GM23338 (cell line): ENCODE measurements at regions not wholly inside any gene's neighbourhood (a gene's known extent, or its start where the extent isn't known, plus 50 kb on each side); places are given as distances from the start of the nearest gene placed in this dataset.

ENCODE experiments used
- CREB1 ChIP-seq: fragments of 250-450 bp; sonication (Bioruptor Pico); IDR thresholded peaks from 2 replicates; pipeline ENCODE4 v1.5.0; 2020; ENCODE audit warnings: low read depth, mild to moderate bottlenecking, moderate library complexity
- EZH2 ChIP-seq: fragments of 200-600 bp; sonication (generic); IDR thresholded peaks from one replicate; pipeline ENCODE4 v1.8.0; 2017; ENCODE audit warnings: antibody characterized with exemption, mild to moderate bottlenecking, low read depth; ENCODE audit not compliant: unreplicated experiment
- EZH2phosphoT487 ChIP-seq: fragments of 200-600 bp; sonication (generic); IDR thresholded peaks from one replicate; pipeline ENCODE4 v1.8.1; 2018; ENCODE audit warnings: antibody characterized with exemption; ENCODE audit not compliant: unreplicated experiment
- JUNB ChIP-seq: IDR thresholded peaks from one replicate; pipeline ENCODE4 v1.6.1; 2016; ENCODE audit warnings: antibody characterized with exemption; ENCODE audit not compliant: unreplicated experiment
- NANOG ChIP-seq: IDR thresholded peaks from 2 replicates; pipeline ENCODE4 v1.6.1; 2016; ENCODE audit warnings: antibody characterized with exemption, borderline replicate concordance
- POLR2AphosphoS5 ChIP-seq: IDR thresholded peaks from 2 replicates; pipeline ENCODE4 v1.6.1; 2016; ENCODE audit warnings: antibody characterized with exemption, low read depth
- STAT1 ChIP-seq: IDR thresholded peaks from one replicate; pipeline ENCODE4 v1.6.1; 2016; ENCODE audit warnings: antibody characterized with exemption; ENCODE audit not compliant: unreplicated experiment
- ZNF114 ChIP-seq: fragments of 250-450 bp; sonication (Bioruptor Pico); IDR thresholded peaks from 2 replicates; pipeline ENCODE4 v1.5.0; 2020; ENCODE audit warnings: mild to moderate bottlenecking, moderate library complexity
- ZNF331 ChIP-seq: fragments of 250-450 bp; sonication (Bioruptor Pico); IDR thresholded peaks from 2 replicates; pipeline ENCODE4 v1.5.0; 2020; ENCODE audit warnings: low read depth, mild to moderate bottlenecking, moderate library complexity
- TF ChIP-seq, protein P1 (sequence below), 2 experiments: fragments of 200-600 bp in 1 of 2; sonication (generic) in 1 of 2; conservative IDR thresholded peaks; 2 replicates each; pipeline versions ENCODE4 v1.5.1 to v1.6.1; 2016 to 2017; ENCODE audit warnings: antibody characterized with exemption in 2 of 2, low read depth in 2 of 2, mild to moderate bottlenecking in 2 of 2, moderate library complexity in 1 of 2
- TF ChIP-seq, protein P2 (sequence below): IDR thresholded peaks from one replicate; pipeline ENCODE4 v1.6.1; 2018; ENCODE audit warnings: antibody characterized with exemption; ENCODE audit not compliant: unreplicated experiment
- TF ChIP-seq, protein P3 (sequence below): IDR thresholded peaks from 2 replicates; pipeline ENCODE4 v1.6.1; 2016; ENCODE audit warnings: antibody characterized with exemption
- TF ChIP-seq, protein P4 (sequence below): fragments of 250-450 bp; sonication (Bioruptor Pico); IDR thresholded peaks from 2 replicates; pipeline ENCODE4 v1.5.0; 2020; ENCODE audit warnings: mild to moderate bottlenecking, moderate library complexity

DNA sequence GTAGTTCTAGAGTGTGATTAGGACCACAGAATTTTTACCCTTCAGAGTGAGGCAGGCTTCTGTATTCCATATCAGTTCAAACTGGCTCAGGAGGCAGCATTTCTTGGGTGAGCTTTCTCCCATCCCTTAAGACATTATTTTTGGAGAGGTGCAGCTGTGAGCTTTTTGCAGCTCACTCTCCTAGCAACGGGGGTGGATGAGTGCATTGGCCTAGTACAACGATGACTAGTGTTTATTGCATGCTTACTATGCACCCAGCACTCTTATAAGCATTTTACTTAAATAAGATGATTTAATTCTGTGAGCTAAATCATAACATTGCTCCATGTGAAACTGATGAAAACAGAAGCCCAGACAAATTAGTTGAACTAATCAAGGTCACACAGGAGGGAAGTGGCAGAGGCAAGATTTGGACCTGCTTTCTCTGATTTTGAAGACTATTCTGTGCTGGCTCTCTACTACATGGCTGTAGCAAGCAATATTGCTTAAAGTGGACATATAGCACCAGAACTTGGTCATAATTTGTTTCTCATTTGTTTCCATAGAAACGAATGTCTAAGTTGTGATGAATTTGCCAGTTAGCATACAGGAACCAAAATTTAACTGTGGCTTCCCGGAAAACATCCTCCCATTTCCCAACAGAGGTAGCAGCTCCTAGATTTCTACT is 372.1 kb upstream of the RIOK2 start:
- TF ChIP-seq, protein P1, sequence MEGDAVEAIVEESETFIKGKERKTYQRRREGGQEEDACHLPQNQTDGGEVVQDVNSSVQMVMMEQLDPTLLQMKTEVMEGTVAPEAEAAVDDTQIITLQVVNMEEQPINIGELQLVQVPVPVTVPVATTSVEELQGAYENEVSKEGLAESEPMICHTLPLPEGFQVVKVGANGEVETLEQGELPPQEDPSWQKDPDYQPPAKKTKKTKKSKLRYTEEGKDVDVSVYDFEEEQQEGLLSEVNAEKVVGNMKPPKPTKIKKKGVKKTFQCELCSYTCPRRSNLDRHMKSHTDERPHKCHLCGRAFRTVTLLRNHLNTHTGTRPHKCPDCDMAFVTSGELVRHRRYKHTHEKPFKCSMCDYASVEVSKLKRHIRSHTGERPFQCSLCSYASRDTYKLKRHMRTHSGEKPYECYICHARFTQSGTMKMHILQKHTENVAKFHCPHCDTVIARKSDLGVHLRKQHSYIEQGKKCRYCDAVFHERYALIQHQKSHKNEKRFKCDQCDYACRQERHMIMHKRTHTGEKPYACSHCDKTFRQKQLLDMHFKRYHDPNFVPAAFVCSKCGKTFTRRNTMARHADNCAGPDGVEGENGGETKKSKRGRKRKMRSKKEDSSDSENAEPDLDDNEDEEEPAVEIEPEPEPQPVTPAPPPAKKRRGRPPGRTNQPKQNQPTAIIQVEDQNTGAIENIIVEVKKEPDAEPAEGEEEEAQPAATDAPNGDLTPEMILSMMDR (conservative IDR thresholded peaks at IDR 0.05; ENCODE audit: low read depth in 2 of 2): no peak
- TF ChIP-seq POLR2AphosphoS5 (no peak), EZH2 (no peak), EZH2phosphoT487 (no peak), CREB1 (CRISPR knock-in tag) (no peak), ZNF331 (CRISPR knock-in tag) (no peak), NANOG (no peak), JUNB (no peak), STAT1 (no peak), ZNF114 (CRISPR knock-in tag) (no peak)
- TF ChIP-seq, protein P2, sequence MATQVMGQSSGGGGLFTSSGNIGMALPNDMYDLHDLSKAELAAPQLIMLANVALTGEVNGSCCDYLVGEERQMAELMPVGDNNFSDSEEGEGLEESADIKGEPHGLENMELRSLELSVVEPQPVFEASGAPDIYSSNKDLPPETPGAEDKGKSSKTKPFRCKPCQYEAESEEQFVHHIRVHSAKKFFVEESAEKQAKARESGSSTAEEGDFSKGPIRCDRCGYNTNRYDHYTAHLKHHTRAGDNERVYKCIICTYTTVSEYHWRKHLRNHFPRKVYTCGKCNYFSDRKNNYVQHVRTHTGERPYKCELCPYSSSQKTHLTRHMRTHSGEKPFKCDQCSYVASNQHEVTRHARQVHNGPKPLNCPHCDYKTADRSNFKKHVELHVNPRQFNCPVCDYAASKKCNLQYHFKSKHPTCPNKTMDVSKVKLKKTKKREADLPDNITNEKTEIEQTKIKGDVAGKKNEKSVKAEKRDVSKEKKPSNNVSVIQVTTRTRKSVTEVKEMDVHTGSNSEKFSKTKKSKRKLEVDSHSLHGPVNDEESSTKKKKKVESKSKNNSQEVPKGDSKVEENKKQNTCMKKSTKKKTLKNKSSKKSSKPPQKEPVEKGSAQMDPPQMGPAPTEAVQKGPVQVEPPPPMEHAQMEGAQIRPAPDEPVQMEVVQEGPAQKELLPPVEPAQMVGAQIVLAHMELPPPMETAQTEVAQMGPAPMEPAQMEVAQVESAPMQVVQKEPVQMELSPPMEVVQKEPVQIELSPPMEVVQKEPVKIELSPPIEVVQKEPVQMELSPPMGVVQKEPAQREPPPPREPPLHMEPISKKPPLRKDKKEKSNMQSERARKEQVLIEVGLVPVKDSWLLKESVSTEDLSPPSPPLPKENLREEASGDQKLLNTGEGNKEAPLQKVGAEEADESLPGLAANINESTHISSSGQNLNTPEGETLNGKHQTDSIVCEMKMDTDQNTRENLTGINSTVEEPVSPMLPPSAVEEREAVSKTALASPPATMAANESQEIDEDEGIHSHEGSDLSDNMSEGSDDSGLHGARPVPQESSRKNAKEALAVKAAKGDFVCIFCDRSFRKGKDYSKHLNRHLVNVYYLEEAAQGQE: no peak
- TF ChIP-seq, protein P3, sequence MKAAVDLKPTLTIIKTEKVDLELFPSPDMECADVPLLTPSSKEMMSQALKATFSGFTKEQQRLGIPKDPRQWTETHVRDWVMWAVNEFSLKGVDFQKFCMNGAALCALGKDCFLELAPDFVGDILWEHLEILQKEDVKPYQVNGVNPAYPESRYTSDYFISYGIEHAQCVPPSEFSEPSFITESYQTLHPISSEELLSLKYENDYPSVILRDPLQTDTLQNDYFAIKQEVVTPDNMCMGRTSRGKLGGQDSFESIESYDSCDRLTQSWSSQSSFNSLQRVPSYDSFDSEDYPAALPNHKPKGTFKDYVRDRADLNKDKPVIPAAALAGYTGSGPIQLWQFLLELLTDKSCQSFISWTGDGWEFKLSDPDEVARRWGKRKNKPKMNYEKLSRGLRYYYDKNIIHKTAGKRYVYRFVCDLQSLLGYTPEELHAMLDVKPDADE: no peak
- TF ChIP-seq, protein P4, sequence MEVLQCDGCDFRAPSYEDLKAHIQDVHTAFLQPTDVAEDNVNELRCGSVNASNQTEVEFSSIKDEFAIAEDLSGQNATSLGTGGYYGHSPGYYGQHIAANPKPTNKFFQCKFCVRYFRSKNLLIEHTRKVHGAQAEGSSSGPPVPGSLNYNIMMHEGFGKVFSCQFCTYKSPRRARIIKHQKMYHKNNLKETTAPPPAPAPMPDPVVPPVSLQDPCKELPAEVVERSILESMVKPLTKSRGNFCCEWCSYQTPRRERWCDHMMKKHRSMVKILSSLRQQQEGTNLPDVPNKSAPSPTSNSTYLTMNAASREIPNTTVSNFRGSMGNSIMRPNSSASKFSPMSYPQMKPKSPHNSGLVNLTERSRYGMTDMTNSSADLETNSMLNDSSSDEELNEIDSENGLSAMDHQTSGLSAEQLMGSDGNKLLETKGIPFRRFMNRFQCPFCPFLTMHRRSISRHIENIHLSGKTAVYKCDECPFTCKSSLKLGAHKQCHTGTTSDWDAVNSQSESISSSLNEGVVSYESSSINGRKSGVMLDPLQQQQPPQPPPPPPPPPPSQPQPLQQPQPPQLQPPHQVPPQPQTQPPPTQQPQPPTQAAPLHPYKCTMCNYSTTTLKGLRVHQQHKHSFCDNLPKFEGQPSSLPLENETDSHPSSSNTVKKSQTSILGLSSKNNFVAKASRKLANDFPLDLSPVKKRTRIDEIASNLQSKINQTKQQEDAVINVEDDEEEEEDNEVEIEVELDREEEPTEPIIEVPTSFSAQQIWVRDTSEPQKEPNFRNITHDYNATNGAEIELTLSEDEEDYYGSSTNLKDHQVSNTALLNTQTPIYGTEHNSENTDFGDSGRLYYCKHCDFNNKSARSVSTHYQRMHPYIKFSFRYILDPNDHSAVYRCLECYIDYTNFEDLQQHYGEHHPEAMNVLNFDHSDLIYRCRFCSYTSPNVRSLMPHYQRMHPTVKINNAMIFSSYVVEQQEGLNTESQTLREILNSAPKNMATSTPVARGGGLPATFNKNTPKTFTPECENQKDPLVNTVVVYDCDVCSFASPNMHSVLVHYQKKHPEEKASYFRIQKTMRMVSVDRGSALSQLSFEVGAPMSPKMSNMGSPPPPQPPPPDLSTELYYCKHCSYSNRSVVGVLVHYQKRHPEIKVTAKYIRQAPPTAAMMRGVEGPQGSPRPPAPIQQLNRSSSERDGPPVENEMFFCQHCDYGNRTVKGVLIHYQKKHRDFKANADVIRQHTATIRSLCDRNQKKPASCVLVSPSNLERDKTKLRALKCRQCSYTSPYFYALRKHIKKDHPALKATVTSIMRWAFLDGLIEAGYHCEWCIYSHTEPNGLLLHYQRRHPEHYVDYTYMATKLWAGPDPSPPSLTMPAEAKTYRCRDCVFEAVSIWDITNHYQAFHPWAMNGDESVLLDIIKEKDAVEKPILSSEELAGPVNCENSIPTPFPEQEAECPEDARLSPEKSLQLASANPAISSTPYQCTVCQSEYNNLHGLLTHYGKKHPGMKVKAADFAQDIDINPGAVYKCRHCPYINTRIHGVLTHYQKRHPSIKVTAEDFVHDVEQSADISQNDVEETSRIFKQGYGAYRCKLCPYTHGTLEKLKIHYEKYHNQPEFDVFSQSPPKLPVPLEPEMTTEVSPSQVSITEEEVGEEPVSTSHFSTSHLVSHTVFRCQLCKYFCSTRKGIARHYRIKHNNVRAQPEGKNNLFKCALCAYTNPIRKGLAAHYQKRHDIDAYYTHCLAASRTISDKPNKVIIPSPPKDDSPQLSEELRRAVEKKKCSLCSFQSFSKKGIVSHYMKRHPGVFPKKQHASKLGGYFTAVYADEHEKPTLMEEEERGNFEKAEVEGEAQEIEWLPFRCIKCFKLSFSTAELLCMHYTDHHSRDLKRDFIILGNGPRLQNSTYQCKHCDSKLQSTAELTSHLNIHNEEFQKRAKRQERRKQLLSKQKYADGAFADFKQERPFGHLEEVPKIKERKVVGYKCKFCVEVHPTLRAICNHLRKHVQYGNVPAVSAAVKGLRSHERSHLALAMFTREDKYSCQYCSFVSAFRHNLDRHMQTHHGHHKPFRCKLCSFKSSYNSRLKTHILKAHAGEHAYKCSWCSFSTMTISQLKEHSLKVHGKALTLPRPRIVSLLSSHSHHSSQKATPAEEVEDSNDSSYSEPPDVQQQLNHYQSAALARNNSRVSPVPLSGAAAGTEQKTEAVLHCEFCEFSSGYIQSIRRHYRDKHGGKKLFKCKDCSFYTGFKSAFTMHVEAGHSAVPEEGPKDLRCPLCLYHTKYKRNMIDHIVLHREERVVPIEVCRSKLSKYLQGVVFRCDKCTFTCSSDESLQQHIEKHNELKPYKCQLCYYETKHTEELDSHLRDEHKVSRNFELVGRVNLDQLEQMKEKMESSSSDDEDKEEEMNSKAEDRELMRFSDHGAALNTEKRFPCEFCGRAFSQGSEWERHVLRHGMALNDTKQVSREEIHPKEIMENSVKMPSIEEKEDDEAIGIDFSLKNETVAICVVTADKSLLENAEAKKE (CRISPR knock-in tag): no peak
